CD4-positive, CD25-positive, alpha-beta regulatory T cell (primary cell): ENCODE measurements at regions not wholly inside any gene's neighbourhood (a gene's known extent, or its start where the extent isn't known, plus 50 kb on each side); places are given as distances from the start of the nearest gene placed in this dataset.

Experiments used
- ATAC-seq, 2 donors: fragments of 150-1000 bp; cut with Tn5 transposase; one replicate each; pipeline ENCODE4 v1.10.0; 2021; ENCODE audit warnings: low read depth in 2 of 2, moderate number of reproducible peaks in 2 of 2, moderate library complexity in 1 of 2
- DNase-seq, 3 donors: peaks; one replicate each; pipeline versions ENCODE4 v3.0.0 to v3.0.0-alpha.2; 2012 to 2022; ENCODE audit warnings: mixed read lengths in 1 of 3
- H3K27ac ChIP-seq: one replicate; pipeline ENCODE4 v1.7.0; 2013; ENCODE audit warnings: mild to moderate bottlenecking, low read length; ENCODE audit not compliant: insufficient read depth, poor library complexity, severe bottlenecking
- H3K27me3 ChIP-seq: one replicate; pipeline ENCODE4 v1.7.0; 2013; ENCODE audit warnings: low read length; ENCODE audit not compliant: control insufficient read depth, insufficient read depth
- H3K36me3 ChIP-seq: one replicate; pipeline ENCODE4 v1.7.0; 2013; ENCODE audit warnings: mild to moderate bottlenecking, low read length, moderate library complexity; ENCODE audit not compliant: control insufficient read depth, insufficient read depth
- H3K4me1 ChIP-seq: 2 replicates; pipeline ENCODE4 v1.7.0; 2013; ENCODE audit warnings: mild to moderate bottlenecking, low read length; ENCODE audit not compliant: insufficient read depth, control insufficient read depth, poor library complexity, severe bottlenecking
- H3K4me3 ChIP-seq: one replicate; pipeline ENCODE4 v1.7.0; 2013; ENCODE audit warnings: low read depth, mild to moderate bottlenecking, low read length, moderate library complexity
- H3K9me3 ChIP-seq, 2 experiments: 1 replicate in 1 of 2; 2 replicates in 1 of 2; pipeline ENCODE4 v1.7.0; 2013; ENCODE audit warnings: low read length in 2 of 2, mild to moderate bottlenecking in 1 of 2, moderate library complexity in 1 of 2; ENCODE audit not compliant: control insufficient read depth in 2 of 2
- H3K27ac Mint-ChIP-seq, 3 donors: one replicate each; pipeline ENCODE4 v1.8.0; 2020 to 2022; ENCODE audit warnings: mild to moderate bottlenecking in 3 of 3, mixed read lengths in 3 of 3, moderate library complexity in 2 of 3
- H3K27me3 Mint-ChIP-seq: one replicate; pipeline ENCODE4 v1.8.0; 2022; ENCODE audit warnings: mild to moderate bottlenecking, mixed read lengths
- H3K36me3 Mint-ChIP-seq: one replicate; pipeline ENCODE4 v1.8.0; 2020; ENCODE audit warnings: mixed read lengths
- H3K4me1 Mint-ChIP-seq, 4 donors: one replicate each; pipeline ENCODE4 v1.8.0; 2020 to 2022; ENCODE audit warnings: mixed read lengths in 4 of 4, mild to moderate bottlenecking in 1 of 4
- H3K4me3 Mint-ChIP-seq, 4 donors: one replicate each; pipeline ENCODE4 v1.8.0; 2020 to 2022; ENCODE audit warnings: mild to moderate bottlenecking in 4 of 4, mixed read lengths in 4 of 4, moderate library complexity in 3 of 4
- H3K9me3 Mint-ChIP-seq, 7 donors: one replicate each; pipeline ENCODE4 v1.8.0; 2020 to 2022; ENCODE audit warnings: mixed read lengths in 7 of 7, mild to moderate bottlenecking in 3 of 7, moderate library complexity in 2 of 7

- H3K9me3 Mint-ChIP-seq, result peaks cover 0 to 16% (median 4%) of the 10 kb centered on the region in 7 donors
- no peaks in the 10 kb centered on the region for H3K36me3 Mint-ChIP-seq
- peaks cover 16% of the 10 kb centered on the region for H3K27me3 ChIP-seq
- H3K4me1 ChIP-seq, result no peaks in the 10 kb centered on the region
- no peak overlapping the region for H3K27ac ChIP-seq
- DNase-seq (no peak), ATAC-seq (no peak)
- peaks cover 0 to 11% of the 10 kb centered on the region in 2 experiments for H3K9me3 ChIP-seq
- no peaks in the 10 kb centered on the region for H3K36me3 ChIP-seq
- no peak overlapping the region for H3K4me3 Mint-ChIP-seq
- no peak overlapping the region for H3K4me3 ChIP-seq
- peaks cover 28% of the 10 kb centered on the region for H3K27me3 Mint-ChIP-seq
- H3K27ac Mint-ChIP-seq, result no peak overlapping the region
- peaks cover 0 to 2% (median 0%) of the 10 kb centered on the region in 4 donors for H3K4me1 Mint-ChIP-seq
Measured at GRCh38 chr13:51009597-51009996, 100.0 kb downstream of the RNASEH2B start.

- Mint-ChIP-seq H3K36me3 (no peaks in the 10 kb centered on the region), H3K27ac (no peak overlapping the region), H3K27me3 (peaks cover 27% of the 10 kb centered on the region), H3K9me3 (peaks cover 0 to 1% (median 0%) of the 10 kb centered on the region in 7 donors), H3K4me1 (peaks cover 0 to 4% (median under 1%) of the 10 kb centered on the region in 4 donors), H3K4me3 (no peak overlapping the region)
- Histone ChIP-seq H3K27me3 (peaks cover 13% of the 10 kb centered on the region), H3K4me1 (no peaks in the 10 kb centered on the region), H3K4me3 (no peak overlapping the region), H3K27ac (no peak overlapping the region), H3K9me3 (no peaks in the 10 kb centered on the region), H3K36me3 (no peaks in the 10 kb centered on the region)
- DNase-seq, result no peak
- no peak for ATAC-seq
Measured at GRCh38 chr13:51007216-51007615, 97.6 kb downstream of the RNASEH2B start.

GRCh38 chr13:51006067-51006845 lies 96.7 kb downstream of the RNASEH2B start:
- Mint-ChIP-seq H3K9me3 (peaks cover 0 to 1% (median 0%) of the 10 kb centered on the region in 7 donors), H3K27ac (no peak overlapping the region), H3K4me1 (peaks cover 0 to 4% (median under 1%) of the 10 kb centered on the region in 4 donors), H3K4me3 (no peak overlapping the region), H3K27me3 (peaks cover 21% of the 10 kb centered on the region), H3K36me3 (no peaks in the 10 kb centered on the region)
- Histone ChIP-seq H3K4me3 (no peak overlapping the region), H3K4me1 (no peaks in the 10 kb centered on the region), H3K9me3 (no peaks in the 10 kb centered on the region), H3K27me3 (peaks cover 10% of the 10 kb centered on the region), H3K36me3 (no peaks in the 10 kb centered on the region), H3K27ac (no peak overlapping the region)
- DNase-seq, result no peak
- no peak for ATAC-seq
